GM12874 (cell line): ENCODE measurements at regions not wholly inside any gene's neighbourhood (a gene's known extent, or its start where the extent isn't known, plus 50 kb on each side); places are given as distances from the start of the nearest gene placed in this dataset.

Experiments used
- TF ChIP-seq, protein P1 (sequence below): IDR thresholded peaks from 2 replicates; pipeline ENCODE4 v1.5.1; 2011; ENCODE audit warnings: low read depth, mild to moderate bottlenecking, control low read depth, low read length, moderate library complexity; ENCODE audit not compliant: insufficient read depth

DNA sequence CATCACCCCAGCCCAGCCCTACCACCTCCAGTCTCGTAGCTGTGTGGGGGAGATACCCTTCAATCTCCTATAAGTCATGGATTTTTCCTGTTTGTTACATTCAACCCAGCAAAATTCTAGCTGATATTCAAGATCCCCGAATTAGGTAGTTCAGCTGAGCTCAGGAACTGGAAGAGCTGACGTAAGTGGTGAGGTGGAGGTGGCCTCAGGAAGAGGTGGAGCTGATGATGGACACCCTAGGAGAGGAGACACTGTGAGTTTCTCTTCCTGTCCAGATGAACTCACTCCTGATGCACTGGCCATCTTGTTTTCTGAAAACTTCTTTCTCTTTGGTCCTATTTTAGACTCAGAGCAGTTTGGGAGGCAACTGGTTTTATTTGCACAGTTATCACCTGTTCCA, 90.5 kb upstream of the PITRM1 start:
- TF ChIP-seq, protein P1, sequence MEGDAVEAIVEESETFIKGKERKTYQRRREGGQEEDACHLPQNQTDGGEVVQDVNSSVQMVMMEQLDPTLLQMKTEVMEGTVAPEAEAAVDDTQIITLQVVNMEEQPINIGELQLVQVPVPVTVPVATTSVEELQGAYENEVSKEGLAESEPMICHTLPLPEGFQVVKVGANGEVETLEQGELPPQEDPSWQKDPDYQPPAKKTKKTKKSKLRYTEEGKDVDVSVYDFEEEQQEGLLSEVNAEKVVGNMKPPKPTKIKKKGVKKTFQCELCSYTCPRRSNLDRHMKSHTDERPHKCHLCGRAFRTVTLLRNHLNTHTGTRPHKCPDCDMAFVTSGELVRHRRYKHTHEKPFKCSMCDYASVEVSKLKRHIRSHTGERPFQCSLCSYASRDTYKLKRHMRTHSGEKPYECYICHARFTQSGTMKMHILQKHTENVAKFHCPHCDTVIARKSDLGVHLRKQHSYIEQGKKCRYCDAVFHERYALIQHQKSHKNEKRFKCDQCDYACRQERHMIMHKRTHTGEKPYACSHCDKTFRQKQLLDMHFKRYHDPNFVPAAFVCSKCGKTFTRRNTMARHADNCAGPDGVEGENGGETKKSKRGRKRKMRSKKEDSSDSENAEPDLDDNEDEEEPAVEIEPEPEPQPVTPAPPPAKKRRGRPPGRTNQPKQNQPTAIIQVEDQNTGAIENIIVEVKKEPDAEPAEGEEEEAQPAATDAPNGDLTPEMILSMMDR: no peak

DNA sequence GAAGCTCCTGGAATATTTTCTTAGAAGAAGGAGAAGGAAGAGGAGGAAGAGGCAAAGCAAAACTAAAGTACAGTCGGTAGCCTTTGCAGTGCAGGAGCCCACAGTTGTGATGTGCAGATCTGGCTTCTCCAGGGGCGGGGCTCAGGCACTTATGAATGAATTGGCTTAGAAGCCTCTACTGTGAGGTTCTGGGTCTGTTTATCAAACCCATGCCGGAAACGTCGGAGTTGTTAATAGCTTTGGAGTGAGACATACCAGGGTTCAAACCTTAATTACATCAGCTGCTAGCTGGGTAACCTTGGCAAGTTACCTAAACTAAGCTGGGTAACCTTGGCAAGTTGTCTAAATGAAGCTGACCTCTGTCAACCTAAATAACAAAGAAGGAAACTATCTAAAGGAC, 89.3 kb upstream of the PITRM1 start:
- TF ChIP-seq, protein P1: no peak

DNA sequence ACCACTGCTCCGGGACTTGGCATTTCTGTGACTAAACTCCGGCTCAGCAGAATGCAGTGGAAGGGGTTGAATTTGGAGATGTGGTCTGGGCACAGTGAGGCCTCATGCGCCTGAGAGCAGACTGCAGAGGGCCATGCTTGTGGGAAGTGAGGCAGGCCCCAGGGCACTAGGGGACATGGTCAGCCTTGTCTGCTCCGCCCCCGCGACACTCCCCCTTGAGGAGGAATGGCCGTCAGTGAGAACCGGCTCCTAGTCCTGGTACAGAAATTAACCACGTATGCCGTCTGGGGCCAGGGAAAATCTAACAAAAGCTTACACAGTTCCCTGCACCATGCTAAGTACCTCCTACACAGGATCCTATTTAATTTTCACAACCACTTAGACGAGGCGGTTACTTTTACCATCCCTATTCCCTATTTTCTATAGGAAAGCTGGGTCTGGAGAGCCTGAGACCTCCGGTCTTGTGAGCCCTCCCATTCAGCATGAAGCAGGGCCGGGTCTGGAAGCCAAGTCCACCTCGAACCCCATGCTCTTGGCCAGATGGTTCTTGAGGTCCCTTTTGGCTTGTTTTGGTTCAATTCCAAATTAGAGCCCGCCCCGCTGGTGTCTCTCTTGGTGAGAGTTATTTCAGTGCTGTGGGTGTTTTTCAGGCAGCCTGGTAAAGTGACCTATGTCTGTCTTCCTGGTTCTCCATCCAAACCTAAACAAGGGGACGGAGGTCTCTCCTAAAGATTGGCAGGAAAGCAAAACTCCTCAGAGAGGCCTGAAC, 87.7 kb upstream of the PITRM1 start:
- TF ChIP-seq, protein P1: no peak

DNA sequence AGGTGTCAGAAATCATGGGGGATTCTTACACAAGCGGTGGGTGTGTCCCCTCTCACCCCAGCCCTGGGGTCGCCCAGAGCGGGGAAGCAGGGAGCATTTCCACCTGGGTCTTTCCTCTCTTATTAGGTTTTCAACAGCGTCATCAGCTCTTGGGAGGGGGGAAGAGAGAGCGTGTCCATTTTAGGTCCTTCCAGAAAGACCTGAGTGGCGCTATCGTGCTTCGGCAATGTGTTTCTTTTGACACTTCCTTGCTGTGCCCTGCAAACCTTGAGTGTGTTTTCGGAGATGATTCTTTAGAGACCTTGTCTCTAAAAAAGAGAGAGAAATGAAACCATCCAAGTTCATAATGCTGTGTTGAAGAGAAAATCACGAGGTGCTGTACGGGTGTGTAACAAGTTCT, 86.9 kb upstream of the PITRM1 start:
- TF ChIP-seq, protein P1: no peak

DNA sequence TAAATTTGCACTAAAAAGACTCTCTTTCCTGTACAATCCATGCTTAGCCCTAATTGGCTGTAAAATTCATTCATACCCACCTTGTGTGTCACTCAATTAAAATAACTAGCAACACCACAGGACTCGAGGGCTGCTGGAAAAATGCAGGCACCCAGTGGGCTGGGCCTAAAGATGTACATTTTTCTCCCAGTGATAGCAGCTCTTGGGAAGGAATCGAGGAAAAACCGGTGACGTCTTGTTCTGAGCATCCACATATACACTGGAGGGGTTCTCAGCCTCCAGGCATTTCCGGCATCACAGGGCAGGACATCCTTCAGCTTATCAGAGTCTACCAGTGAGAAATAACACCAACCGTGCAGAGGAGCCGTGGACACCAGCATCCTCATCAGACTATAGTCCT, 85.8 kb upstream of the PITRM1 start:
- TF ChIP-seq, protein P1: no peak

DNA sequence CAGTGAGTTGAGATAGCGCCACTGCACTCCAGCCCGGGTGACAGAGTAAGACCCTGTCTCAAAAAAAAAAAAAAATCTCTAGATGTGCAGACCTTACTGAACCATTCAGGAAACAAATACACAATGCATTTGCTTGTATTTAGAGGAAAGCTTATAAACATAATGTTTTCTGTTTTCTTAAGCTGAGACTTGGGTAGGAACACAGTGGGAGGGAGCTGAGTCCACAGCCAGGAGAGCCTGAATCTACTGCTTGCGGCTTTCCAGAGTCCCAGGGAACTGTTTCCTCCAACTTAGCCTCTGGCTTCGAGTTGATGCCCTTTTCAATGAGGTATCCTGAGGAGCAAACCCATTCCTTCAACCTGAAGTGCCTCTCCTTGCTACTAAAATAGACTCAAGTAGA, 83.0 kb upstream of the PITRM1 start:
- TF ChIP-seq, protein P1: no peak

DNA sequence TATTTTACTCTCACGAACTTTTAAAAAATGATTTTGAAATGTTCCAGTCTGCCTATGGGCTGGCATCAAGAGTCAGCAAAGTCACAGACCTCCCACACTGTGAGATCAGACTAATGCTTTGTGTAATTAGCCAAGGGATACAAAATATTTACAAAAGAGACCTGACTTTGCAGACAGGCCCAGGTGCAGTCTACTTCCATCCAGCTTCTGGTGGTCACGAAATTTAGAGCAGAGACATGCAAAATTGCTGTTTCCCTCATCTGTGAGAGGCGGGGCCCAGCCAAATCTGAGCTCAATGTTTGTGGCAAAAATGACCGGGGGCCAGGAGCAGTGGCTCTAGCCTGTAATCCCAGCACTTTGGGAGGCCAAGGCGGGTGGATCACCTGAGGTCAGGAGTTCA, 82.5 kb upstream of the PITRM1 start:
- TF ChIP-seq, protein P1: no peak

DNA sequence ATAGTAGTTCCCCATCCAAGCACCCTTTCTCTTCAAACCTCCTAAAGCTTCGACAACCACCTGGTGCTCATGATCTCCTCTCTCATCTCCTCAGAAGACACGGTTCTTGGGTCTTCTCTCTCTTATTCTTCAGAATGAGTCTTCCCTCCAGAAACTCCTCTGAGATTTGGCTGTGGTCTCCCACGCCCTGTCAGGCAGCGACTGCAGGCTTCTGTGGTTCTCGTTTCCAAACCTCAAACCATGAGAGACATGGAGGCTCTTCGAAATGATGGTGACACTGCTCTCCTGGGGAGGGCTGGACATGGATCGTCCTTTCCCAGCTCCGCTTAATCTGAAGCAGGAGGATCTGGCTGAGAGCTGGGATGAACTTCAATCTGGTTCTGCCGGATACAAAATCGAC, 78.6 kb upstream of the PITRM1 start:
- TF ChIP-seq, protein P1: no peak
